UCSD-AML1 (cell line): ENCODE measurements at regions not wholly inside any gene's neighbourhood (a gene's known extent, or its start where the extent isn't known, plus 50 kb on each side); places are given as distances from the start of the nearest gene placed in this dataset.
"Not testable (repeated sequence)": the region's sequence is repeated elsewhere in the genome, so short reads cannot be mapped to it uniquely, and the experiment has no call there.

Source experiments
- DNase-seq: peaks from one replicate; lab custom pipeline; 2025; ENCODE audit not compliant: unreplicated experiment; lab: John Stamatoyannopoulos, UW

- DNase-seq: no peak
These were observed 151.8 kb downstream of the ZFP36L2 start for GRCh38 chr2:43074592-43075053.

DNA sequence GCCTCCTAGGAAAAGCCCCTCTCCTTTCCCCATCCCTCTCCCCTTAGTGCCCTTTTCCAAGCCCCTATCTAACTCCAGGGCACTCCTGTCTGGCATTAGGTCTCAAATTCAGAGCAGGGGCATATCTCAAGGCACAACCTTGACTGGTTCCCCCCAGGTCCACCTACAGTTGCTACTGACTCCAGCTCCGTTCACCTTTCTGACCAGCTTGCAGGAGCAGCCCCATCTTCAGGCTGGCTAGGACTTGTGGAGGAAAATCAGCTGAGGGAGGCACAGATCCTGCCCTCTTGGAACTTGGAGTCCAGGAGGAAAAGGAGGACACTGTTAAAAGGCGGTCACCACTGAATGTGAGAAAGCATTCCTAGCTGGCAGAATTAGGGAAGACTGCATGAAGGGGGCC lies 152.4 kb downstream of the ZFP36L2 start:
- DNase-seq: no peak

DNA sequence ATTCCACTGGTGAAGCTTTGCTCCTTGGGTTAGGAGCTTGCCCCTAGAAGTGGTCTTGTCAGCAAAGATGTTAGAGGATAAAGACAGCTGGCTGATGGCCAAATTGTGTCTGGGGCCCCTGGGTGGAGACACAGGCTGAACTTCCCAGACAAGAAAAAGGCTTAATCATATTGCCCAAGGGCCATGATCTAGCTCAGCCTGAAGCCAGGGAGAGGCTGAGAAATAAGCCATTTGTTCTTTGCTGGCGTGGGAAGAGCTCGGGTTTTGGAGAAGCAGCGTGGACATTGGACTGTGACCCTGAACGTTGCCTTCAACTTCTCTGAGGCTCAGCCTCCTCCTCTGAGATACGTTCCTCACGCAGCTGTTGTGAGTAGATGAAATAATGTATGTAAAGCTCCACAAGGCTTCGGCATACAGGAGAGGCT lies 153.0 kb downstream of the ZFP36L2 start:
- no peak for DNase-seq

GRCh38 chr2:43071599-43072550 lies 154.5 kb downstream of the ZFP36L2 start:
- no peak for DNase-seq

DNA sequence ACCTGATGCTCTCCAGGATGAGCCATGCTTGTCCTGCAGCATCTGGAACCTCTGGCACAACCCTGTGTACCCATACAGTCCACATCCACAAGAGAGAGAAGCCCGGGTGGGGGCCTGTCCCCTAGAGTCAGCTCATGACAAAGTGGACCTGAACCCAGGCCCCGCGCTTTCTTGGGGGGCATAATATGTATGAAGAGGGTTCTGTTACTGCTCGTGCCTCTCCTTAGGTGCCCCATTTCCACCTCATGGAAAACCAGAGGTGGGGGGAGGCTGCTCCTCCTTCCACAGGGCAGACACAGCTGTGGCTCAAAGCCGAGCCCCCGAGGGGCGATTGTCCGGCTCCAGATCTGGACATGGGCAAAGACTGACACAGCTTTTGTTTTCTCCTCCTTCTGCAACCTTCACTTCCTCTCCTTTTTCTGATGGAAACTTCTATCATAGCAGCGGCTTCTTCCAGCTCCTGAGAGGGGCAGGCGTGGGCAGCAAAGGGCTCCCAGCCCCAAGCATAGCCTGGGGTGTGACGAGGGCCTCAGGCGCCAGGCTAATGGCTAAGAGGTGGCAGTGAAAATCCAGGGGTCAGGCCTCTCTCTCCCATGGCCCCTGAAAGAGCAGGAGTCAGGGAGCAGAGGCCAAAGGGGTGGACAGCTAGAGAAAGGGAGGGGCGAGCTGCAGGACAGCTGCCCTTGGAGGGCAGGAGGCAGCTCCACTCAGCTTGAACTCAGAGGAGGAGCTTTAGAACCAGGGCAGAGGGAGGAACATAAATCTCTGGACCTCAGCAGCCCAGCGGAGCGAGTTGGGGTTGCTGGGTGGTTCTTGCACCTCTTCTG lies 155.5 kb downstream of the ZFP36L2 start:
- DNase-seq: no peak

GRCh38 chr2:43070030-43070429 lies 156.4 kb downstream of the ZFP36L2 start:
- no peak for DNase-seq

DNA sequence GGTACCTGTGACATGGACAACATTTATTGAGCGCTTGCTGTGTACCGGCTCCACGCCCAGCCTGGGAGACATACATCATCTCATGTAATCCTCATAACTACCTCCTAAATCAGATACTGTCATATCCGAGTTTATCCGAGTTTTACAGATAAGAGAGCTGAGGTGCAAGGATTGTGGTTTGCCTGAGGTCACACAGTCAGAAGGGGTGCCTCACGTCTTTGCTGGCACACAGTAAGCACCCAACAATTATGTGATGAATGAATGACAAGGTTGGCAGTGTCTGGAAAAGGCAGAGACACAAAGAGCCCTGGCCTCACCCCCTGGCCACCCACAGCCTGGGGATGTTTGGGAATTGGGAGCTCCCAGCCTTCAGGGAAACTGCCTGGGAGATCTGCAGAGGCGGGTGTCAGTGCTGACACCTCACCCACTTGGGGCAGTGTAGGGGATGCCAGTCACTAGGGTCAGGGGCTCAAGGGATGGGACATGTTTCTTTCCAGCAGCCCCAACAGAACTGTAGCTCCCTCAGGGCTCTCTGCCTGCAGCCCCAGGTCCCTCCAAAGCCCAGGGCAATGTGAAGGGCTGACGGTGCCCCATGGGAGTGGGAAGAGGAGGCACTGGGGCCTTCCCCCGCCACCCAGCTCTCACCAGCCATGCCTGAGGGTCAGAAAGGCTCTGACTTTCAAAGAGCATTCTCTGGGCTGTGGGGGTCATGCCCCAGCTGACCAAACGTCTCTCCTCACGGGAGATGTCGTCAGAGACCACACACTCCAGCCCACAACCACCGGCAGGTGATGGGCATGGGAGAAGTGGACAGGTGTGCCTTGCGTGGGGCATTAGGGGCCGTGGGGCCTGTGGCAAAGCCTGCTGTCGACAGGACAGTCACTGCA lies 157.5 kb downstream of the ZFP36L2 start:
- no peak for DNase-seq

GRCh38 chr2:43068041-43068533 lies 158.3 kb downstream of the ZFP36L2 start:
- DNase-seq: no peak

DNA sequence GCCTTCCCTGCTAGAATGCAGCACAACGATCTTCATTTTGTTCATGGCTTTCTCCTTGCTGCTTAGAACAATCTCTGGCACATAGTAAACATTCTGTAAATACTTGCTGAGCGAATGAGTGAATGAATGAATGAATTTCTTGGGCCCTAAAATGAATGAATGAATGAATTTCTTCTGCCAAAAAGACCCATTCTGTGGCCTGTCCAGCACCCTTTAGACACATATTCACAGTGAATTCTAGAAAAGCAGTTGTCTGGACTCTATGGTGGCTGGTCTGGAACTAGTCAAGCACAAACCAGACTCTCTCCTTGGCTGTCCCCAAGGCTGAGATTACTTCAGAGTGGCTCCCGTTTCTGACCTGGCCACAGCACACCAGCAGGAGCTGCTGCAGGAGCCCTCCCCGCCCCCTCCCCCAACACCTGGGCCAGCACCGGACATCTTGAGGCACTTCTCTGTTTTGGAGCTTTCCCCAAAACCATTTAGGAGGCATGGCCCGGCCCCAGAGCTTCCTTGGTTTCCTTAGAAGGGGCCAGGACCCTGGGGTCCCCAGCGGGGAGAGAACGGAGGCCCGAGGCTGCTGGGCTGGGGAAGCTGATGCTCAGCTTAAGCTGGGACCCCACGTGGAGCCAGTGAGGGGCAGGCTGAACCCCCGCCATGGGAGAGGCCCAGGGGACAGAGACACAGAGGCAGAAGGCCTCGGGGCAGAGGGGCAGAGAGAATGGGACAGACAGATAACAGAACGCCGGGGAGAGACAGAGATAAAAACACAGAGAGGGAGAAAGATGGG lies 159.0 kb downstream of the ZFP36L2 start:
- DNase-seq: no peak

DNA sequence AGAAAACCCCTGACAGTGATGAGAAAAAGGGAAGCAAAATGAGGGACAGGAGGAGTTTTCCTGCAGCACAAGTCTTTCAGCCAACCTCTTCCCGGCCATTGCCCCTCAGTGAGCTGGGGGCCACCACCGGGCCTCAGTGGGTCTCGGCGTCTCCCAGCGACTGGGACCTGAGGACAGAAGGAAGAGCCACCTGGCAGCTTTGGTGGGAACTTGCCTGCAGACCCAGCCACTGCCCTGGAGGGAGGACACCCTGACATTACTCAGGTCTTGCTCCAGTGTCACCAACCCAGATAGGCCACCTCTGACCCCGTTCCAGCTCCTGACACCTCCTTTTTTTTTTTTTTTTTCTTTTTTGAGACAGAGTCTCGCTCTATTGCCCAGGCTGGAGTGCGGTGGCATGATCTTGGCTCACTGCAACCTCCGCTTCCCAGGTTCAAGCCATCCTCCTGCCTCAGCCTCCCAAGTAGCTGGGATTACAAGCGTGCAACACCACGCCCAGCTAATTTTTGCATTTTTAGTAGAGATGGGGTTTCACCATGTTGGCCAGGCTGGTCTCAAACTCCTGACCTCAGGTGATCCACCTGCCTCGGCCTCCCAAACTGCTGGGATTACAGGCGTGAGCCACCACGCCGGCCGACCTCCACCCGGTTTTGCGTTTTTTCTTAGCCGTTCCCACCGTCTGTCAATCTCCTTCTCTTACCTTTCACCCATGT lies 159.7 kb downstream of the ZFP36L2 start:
- DNase-seq: not testable (repeated sequence)

GRCh38 chr2:43065871-43066270 lies 160.5 kb downstream of the ZFP36L2 start:
- DNase-seq: no peak

GRCh38 chr2:43065036-43065435 lies 161.4 kb downstream of the ZFP36L2 start:
- no peak for DNase-seq

DNA sequence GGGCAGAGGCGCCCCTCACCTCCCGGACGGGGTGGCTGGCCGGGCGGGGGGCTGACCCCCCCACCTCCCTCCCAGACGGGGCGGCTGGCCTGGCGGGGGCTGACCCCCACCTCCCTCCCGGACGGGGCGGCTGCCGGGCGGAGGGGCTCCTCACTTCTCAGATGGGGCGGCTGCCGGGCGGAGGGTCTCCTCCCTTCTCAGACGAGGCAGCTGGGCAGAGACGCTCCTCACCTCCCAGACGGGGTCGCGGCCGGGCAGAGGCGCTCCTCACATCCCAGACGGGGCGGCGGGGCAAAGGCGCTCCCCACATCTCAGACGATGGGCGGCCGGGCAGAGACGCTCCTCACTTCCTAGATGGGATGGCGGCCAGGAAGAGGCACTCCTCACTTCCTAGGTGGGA lies 163.3 kb downstream of the ZFP36L2 start:
- not testable (repeated sequence) for DNase-seq

DNA sequence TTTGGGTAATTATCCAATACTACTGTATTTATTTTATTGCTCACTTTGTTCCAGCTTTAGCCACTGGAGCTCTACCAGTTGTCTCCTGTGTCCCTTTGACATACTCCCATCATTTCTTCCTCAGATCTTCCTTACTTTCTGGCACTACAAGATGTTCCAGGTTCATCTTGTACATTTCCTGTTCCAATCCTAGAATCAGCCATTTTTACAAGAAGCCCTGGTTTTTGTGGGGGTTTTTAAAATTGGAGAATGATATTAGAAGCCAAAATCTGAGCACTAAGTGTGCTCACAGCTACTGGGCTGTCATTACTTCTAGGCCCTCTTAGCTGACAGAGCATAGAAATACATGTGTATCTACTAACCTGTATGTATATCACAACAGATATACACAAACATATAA lies 164.3 kb downstream of the ZFP36L2 start:
- DNase-seq: no peak

DNA sequence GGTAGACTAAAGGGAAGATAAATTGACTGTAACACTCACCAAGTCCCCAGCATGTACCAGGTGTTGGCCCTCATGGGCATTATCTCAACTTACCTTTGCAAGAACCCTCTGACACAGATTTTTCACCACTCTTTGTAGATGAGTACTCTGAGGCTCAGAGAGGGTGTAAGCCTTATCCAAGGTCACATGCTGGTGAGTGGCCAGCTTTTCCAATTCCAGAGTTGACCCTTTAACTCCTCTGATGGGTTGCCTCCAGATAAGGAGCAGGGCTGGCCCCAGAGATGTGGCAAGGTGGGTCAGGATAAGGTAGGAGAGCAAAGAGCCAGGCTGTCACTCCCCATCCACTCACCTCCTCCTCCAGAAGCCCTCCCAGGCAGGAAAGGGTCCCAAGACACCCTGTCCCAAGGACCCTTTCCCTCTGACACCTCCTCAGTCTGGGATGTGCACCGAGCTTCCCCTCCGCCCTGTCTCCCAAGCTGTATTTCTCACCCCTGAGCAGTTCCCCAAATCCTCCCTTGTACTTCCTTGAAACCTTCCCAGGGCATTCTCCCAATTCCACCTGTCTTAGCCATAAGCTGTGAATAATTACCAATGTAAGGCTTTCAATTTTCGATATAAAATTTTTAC lies 165.9 kb downstream of the ZFP36L2 start:
- DNase-seq: no peak

DNA sequence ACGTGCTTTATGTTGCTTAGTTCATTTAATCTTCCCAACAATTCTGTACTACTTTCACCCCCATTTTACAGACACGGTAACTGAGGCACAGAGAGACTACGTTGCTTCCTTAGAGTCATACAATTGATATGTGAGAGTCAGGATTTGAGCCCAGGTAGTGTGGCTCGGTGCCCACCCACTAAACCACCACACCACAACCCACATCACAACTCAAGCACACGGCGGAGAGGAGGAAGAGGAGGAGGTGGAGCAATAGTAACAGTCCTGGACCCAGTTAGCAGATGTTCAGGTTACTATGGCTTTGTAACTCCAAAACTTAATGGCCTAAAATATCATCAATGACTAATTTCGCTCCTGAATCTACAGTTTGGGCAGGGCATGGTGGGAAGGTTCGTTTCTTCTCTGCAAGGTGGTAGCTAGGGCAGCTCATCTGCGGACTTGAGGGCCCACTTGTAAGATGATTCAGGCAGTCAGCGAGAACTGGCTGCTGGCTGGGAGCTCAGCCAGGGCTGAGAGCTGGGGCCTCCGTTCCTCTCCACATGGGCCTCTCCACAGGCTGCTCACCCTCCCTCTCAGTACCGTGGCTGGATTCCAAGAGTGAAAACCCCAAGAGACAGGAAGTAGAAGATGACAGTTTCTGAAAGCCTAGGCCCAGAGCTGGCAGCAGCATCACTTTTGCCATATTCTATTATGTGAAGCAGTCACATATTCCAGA lies 167.1 kb downstream of the ZFP36L2 start:
- DNase-seq: no peak

GRCh38 chr2:43058726-43059110 lies 167.7 kb downstream of the ZFP36L2 start:
- no peak for DNase-seq
